GM19452 (cell line): ENCODE measurements at regions not wholly inside any gene's neighbourhood (a gene's known extent, or its start where the extent isn't known, plus 50 kb on each side); places are given as distances from the start of the nearest gene placed in this dataset.
"Not testable (repeated sequence)": the region's sequence is repeated elsewhere in the genome, so short reads cannot be mapped to it uniquely, and the experiment has no call there.

Experiments
- ATAC-seq: cut with Tn5 transposase; IDR thresholded peaks from one replicate; pipeline ENCODE4 v1.9.1; 2021; ENCODE audit not compliant: unreplicated experiment

- no peak for ATAC-seq
Measured at GRCh38 chr7:130942211-130942964, 208.4 kb upstream of the KLF14 start.

- ATAC-seq: no peak
Measured at GRCh38 chr7:130943336-130943901, 209.4 kb upstream of the KLF14 start.

- no peak for ATAC-seq
Measured at GRCh38 chr7:130943981-130944380, 210.0 kb upstream of the KLF14 start.

DNA sequence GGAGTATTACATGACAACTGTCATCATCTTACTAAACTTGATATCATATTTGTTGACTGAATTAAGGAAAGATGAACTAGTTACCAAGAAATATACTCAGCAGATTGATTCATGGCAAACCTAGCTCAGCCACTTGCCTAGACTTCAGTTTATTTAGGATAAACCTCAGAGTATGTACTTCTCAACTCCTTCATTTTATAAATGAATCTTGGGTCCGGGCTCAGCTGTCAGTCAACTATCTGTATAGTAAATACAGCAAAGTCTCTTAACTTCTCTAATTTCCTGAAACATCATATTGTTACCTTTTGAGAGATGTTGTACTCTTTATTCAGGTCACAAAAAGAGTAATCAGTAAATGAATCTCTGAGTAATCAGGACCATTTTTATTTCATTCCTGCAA, 211.0 kb upstream of the KLF14 start:
- ATAC-seq: no peak

DNA sequence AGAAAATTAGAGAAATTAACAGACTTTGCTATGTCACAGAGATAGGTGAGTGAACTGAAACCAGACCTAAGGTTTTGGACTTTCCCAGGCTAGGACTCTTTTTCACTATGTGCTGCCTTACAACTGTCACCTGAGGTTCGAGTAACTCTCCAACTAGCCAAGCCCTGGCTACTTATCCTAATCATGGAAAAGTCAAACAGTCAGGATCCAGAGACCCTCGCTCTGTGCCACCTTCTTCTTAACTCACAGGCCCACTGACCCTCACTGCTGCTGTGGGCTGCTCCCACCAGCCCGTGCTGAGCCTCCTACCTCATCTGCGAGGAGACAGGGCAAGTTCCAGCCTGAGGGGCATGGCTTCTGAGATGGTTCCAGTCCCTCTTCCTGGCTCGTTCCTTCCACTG, 211.4 kb upstream of the KLF14 start:
- ATAC-seq: no peak

- no peak for ATAC-seq
Measured at GRCh38 chr7:130946114-130946513, 212.1 kb upstream of the KLF14 start.

GRCh38 chr7:130947792-130948580, 214.0 kb upstream of the KLF14 start:
- no peak for ATAC-seq

DNA sequence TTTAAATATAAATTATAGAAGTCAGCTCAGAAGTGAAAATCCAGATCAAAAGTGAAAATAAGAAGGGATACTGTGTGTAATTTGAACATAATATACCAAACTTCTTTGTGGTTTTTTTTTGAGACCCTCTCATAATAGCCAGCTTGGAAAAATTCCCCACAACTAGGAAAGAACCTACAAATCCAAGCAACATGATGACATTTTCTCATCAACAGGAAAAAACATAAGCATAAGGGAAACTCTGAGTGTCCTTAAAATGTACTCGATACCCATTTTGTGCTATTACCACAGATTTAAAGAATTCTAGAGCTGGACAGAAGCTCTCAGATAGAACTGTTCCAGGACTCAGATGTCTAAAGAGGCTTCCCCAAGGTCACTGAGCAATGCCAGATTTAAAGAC, 214.8 kb upstream of the KLF14 start:
- no peak for ATAC-seq

GRCh38 chr7:130949550-130949949, 215.5 kb upstream of the KLF14 start:
- no peak for ATAC-seq

DNA sequence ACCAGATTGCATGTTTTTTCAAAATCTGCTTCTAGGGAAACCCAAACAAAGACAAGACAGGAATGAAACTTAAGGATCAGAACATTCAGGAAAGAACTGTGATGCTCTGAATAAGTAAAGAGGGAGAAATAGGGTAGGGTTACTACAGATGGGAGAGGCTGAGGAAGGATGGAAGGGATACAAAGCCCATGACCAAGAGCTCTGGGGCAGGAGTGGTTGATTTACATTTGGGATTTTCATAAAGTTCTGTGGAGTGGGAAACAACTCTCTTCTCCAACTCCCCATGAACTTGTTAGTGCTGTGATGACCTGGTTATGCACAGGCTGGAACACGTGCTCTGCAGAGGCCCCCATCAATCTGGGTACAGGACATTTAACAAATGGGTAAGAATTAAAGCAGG, 216.0 kb upstream of the KLF14 start:
- no peak for ATAC-seq

DNA sequence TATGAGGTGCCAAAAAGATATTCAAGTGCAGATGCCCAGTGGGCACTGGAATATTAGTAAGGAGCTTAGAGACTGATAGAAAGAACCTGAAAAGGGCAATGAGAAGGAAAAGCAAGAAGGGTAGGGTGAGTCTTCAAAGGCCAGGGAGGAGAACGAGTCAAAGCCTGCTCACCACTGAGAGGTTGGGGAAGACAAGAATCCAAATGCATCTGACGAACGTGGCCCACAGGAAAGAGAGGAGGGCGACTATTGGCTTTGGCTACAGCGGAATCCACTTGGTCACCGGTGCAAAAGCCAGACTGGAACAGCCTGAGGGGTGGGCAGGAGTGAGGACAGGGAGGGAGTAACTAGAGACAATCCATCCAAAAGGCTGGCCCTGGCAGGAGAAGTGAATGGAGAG, 216.7 kb upstream of the KLF14 start:
- no peak for ATAC-seq

- ATAC-seq: no peak
Measured at GRCh38 chr7:130951303-130951975, 217.4 kb upstream of the KLF14 start.

- ATAC-seq: no peak
Measured at GRCh38 chr7:130951976-130952876, 218.2 kb upstream of the KLF14 start.

DNA sequence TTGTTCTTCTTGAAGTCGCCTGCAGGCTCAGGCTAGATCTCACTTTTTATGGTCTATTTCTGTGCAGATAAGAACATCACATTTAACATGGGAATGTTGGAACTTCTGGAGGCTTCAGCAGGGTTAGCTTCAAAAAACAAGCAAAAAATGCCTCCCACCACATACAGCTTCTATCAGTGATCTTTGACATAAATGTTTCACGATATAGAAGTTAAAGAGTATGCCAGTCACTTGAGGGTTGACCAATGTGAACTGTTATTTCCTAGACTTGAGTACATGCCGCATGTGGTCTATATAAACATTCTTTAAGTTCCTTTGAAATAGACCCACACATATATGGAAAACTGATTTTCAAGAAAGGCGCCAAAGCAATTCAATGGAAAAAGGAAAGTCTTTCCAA, 219.2 kb upstream of the KLF14 start:
- no peak for ATAC-seq

- no peak for ATAC-seq
Measured at GRCh38 chr7:130954918-130955564, 221.0 kb upstream of the KLF14 start.

GRCh38 chr7:130955565-130955919, 221.5 kb upstream of the KLF14 start:
- no peak for ATAC-seq

DNA sequence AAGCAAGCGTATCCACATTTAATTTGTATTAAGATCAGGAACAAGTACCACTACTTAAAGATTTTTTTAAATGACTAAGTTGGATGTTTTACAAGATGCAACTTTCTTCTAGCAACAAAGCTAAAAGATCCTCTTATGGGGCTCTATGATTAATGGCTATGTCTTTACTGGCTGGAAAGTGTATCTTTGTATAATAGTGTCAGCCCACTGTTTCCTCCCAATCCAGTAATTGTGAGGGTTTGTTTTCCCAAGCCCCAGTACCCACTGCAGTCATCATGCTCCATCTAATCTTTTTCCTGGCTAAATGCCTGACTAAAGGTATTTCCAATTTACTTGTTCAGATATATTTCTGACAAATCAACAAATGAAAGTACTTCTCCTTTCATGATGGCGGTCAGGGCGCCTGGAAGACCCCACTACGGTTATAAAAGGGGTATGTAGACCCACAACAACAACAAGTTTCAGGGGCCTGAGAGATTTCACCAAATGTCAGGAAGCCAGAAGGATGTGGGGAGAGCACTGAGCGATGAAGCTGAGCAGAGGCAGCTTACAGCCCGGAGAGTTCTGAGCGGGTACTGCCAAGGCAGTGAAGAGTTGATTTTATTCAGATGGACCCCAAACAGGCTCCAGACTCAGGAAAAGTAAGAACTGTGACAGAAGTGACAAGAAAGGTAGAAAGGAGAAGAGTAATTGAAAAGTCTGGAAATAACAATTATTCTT, 222.6 kb upstream of the KLF14 start:
- ATAC-seq: no peak

GRCh38 chr7:130957137-130957513, 223.1 kb upstream of the KLF14 start:
- no peak for ATAC-seq

DNA sequence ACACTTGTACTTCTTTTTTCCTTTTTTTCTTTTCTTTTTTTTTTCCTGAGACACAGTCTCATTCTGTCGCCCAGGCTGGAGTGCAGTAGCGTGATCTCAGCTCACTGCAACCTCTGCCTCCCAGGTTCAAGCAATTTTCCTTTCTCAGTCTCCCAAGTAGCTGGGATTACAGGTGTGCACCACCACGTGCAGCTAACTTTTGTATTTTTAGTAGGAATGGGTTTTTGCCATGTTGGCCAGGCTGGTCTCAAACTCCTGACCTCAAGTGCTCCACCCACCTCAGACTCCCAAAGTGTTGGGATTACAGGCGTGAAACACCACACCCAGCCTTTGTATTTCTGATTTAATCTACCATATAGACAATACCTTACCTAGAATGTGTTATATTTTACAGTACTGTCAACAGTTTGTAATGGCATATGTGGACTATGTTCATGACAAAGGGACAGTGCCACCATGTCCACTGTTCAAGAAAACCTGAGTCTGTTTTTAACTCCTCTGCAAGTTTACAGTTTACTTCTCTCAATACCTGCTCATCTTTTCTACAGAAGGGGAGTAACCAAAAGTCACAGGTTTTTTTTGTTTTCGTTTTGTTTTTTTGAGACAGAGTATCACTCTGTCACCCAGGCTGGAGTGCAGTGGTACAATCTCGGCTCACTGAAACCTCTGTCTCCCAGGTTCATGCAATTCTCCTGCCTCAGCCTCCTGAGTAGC, 223.9 kb upstream of the KLF14 start:
- ATAC-seq: not testable (repeated sequence)
